Smooth muscle cell of the brain vasculature (primary cell): ENCODE measurements at regions not wholly inside any gene's neighbourhood (a gene's known extent, or its start where the extent isn't known, plus 50 kb on each side); places are given as distances from the start of the nearest gene placed in this dataset.
"Not testable (repeated sequence)": the region's sequence is repeated elsewhere in the genome, so short reads cannot be mapped to it uniquely, and the experiment has no call there.

Experiments used
- DNase-seq: peaks from one replicate; pipeline ENCODE4 v3.0.0-alpha.2; 2012; ENCODE audit warnings: low read depth, low spot score

DNA sequence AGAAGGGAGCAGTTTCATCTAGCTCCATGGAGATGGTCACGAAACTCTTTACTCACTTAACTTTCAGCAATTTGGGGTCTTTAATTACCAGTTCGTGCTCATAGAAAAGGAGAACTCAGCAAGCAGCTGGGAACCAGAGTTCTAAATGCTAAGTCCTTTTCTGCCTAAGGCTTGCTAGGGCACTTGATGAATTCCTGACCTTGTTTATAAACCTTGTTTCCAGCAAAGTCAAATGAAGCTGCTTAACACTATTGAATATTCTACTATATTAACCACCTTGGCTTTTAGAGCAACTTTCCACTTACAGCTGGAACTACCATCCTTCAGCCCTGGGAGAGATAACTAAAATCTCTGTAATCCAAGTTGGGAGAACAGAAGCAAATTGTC lies 79.5 kb upstream of the TSC22D2 start:
- no peak for DNase-seq

DNA sequence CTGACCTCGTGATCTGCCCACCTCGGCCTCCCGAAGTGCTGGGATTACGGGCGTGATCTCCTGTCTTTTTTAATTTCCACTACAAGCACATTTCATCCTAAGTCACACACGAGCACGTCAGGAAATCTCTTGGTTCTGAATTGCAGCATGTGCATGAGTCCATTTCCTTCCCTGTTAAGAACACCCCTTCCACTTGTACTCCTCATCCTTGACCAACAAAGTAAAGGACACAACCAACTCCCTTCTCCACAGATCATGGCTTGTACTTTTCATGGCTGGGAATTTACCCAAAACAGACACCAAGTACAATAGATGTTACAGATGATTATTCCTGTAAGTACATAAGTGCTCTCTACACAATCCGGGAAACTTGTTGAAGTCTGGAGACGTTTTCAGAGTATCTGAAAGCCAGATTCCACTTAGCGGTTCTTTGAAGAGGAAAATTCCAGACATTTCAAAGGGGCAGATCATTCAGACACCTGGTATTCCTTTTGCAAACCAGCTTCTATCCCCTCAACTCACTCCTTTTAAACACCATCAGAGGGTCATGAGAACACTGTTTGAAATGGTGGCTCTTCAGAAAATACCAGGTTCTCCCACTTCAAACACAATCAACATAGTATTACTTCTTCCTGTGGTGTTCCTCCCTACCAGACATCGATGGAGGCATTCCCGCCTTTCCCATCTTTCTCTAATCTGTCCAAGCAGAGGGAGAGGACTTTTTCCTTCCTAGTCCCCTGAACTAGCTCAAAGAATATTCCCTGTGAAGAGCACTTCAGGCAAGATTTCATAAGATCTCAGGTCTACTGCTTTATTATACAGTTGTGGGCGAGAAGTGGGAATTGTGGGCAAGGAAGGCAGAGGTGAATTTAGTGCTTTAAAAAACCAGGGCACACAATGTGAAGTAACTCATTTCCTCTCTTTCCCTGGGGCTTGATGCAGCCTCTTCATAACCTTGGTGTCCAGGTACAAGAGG lies 80.1 kb upstream of the TSC22D2 start:
- DNase-seq = no peak

DNA sequence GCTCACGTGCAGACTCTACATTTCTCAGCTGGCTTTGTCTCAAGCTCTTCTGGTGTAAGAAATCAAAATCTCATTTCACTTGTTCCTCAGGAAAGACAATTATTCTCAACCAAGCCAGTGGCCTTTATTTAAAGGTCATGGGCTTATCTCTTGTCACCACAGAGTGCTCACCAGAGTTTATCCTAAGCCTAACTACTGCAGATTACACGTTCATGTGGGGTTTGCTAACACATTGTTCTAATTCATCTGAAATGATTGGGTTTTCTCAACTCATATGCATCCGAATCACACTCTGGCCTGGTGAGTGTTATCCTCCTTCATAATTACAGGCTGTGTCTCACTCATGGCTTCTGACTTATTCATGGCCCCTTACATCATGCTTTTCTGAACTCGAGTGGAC lies 83.3 kb upstream of the TSC22D2 start:
- no peak for DNase-seq

DNA sequence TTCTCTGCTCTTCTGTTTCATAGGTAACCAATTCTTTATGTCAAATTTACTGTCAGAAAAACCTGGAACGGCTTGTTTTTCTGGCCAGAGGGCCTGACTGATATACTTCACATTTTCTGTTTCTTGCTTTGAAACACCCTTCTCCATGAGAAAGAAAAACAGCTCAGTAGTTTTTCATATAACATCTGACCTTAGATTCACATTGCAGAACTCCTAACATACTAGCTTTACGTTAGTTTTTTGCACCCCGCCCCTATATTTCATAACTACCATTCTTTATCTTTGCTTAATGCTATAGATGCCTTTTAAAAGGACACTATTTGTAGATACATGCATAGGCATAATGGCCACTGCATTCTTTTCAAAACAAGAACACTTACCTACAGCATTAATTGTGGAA lies 83.9 kb upstream of the TSC22D2 start:
- no peak for DNase-seq

DNA sequence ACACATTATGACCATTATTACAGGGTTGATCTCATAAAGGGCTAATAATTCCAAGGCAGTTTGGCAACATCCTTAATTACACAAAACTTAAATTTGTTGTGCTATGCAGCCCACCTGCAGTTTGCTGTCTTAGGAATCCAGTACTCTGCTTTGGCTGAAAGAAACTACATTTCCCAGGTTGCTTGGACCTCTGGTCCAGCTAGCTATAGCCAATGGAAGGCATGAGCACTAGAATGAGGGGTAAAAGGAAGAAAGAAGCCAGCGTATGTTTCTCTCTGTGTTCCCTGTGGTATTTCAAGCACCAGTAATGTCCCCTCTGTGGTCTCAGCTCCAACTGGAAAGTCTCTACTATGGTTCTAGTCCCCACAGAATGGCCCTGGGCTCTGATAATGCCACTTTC lies 84.3 kb upstream of the TSC22D2 start:
- DNase-seq = no peak

- not testable (repeated sequence) for DNase-seq
Observed at GRCh38 chr3:150323091-150323490, 85.0 kb upstream of the TSC22D2 start.

DNA sequence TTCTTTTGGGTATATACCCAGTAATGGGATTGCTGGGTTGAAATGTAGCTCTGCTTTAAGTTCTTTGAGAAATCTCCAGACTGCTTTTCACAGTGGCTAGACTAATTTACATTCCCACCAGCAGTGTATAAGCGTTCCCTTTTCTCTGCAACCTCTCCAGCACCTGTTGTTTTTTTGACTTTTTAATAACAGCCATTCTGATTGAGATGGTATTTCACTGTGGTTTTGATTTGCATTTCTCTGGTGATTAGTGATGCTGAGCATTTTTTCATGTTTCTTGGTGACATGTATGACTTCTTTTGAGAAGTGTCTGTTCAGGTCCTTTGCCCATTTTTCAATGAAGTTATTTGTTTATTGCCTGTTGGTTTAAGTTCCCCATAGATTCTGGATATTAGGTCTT lies 87.1 kb upstream of the TSC22D2 start:
- not testable (repeated sequence) for DNase-seq

GRCh38 chr3:150319900-150320299 lies 88.2 kb upstream of the TSC22D2 start:
- DNase-seq = peak; percentile 40

GRCh38 chr3:150317469-150317868 lies 90.6 kb upstream of the TSC22D2 start:
- no peak for DNase-seq

GRCh38 chr3:150315721-150316120 lies 92.4 kb upstream of the TSC22D2 start:
- no peak for DNase-seq

DNA sequence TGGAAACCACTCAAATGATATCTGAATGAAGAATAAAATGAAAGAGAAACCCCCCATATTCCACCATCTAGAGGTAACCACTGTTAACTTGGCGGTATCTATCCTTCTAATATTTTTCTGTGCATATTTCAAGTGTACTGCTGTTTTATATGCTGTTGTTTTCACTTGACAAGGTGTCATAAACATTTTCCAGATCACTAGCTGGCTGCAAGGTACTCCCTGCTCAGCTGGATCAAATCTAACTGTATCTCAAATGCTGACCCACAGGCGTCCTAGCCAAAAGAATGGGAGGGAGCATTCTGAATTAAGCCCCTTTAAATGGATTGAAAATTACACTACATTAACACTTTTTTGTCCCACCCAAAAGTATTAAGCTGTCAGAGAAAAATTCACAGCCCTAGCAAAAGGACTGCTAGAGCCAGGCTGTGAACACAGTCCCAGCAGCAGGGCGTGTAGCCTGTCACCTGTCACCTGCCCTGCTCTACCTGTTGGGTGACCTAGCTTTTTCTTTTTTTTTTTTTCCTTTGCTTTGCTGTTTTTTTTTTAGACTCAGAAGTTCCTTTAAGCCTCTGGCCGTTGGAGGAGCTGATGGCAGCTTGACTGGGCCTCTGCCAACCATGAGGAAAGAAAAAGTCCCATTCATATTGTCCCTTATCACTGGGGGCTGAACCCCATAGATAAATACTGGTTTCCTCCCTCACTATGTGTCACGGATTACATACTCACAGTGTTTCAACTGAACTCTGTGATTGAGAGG lies 93.7 kb upstream of the TSC22D2 start:
- no peak for DNase-seq

DNA sequence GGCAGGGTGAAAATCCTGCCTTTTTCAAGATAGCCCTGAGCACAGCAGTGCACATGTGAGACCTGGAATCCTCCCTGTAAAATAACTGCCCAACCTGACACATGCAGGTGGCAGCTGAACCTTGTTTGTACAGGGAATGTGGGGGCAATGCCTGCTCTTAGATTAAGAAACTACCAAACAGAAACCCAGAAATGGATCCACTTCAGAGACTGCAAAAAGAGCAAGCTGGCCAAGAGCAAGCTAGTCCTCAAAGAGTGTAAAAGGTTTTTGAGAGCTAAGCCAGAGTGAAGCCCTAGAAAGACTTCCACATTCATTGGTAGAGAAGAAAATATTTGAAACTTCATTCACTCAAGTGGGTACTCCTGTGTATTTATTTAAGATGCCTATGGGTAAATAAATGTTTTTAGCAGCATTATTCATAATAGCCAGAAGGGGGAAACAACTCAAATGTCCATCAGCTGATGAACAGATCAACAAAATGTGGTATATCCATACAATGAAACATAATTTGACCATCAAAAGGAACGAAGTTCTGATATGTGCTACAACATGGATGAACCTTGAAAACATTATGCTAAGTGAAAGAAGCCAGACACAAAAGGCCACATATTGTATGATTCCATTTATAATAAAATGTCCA lies 96.0 kb upstream of the TSC22D2 start:
- DNase-seq = no peak

DNA sequence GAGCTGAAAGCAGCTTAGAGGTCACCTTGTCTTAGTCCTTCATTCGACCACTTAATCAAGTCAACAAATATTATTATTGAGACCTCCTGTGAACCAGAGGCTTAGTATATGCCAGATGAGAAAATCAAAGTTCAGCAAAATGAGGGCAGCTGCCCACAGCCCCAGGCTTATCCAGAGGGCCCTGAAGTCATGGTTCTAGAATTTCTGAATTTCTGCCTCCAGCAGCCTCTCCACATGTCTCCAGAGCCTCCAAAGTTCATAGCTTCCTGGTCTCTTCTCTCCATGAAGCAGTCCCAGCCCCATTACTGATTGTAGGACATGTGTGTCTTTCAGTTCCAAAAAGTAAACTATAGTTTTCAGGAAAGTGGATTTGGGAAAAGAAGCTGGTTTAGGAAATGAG lies 96.9 kb upstream of the TSC22D2 start:
- DNase-seq = no peak

DNA sequence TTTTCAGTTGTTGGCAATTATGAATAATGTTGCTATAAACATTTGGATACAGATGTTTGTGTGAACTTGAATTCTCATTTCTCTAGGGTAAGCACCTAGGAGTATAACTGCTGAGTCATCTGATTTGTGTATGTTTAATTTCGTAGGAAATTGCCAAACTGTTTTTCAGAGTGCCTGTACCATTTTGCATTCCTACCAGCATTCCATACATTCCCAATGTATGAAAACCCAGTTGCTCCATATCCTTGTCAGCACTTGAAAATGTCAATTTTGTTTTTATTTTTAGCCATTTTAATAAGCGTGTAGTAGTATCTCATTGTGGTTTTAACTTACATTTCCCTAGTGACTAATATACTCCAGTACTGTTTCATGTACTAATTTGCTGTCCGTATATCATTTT lies 98.5 kb upstream of the TSC22D2 start:
- DNase-seq = no peak

DNA sequence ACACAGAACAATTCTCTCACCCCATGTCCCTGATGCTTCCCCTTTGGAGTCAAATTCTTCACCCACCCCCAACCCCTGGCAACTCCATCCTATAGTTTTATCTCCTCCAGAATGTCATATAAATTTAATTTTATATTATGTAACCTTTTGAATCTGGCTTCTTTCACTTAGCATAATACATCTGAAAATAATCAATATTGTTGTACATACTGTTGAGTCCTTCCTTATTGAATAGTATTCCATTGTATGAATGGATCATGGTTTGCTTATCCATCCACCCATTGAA lies 98.9 kb upstream of the TSC22D2 start:
- DNase-seq = no peak

GRCh38 chr3:150308481-150309256 lies 99.4 kb upstream of the TSC22D2 start:
- DNase-seq = no peak

DNA sequence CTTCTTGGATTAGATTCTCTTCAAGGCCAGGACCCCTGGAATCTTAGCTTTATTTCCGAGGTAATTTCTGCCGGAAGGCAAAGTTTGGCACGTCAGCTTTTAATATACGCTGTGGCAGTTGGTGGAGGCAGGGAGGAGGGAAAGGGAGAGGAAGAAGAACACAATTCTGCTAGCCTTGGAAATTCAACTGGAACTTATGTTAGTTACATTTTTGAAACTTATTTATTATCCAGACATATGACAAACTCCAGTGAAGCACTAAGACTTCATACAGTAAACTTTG lies 100.1 kb upstream of the TSC22D2 start:
- no peak for DNase-seq

- DNase-seq = no peak
Observed at GRCh38 chr3:150307311-150308036, 100.6 kb upstream of the TSC22D2 start.

GRCh38 chr3:150306906-150307305 lies 101.2 kb upstream of the TSC22D2 start:
- no peak for DNase-seq

- no peak for DNase-seq
Observed at GRCh38 chr3:150306083-150306482, 102.0 kb upstream of the TSC22D2 start.

DNA sequence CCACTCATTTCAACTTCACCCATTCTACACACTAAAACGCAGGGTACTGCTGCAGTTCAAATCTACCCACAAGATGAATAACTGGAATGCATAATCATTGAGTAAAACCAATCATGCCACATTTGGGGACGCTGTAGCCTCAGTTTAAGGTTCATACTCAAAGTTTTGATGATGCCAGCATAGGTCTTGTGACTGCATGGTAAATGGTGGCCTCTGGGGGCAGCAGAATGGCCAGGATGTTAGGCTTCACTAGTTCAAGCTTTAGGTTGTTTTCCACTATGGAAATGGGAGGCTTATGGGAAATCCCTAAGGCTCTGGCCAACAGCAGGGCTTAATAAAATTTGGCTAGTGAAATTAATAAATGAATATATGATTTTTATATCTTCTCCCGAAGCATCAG lies 104.3 kb upstream of the TSC22D2 start:
- DNase-seq = no peak
